ENCODE measurements at regions not wholly inside any gene's neighbourhood (a gene's known extent, or its start where the extent isn't known, plus 50 kb on each side); places are given as distances from the start of the nearest gene placed in this dataset.
A peak's percentile ranks its signal among the peaks of the same experiment; 100 is the strongest.

GRCh38 chr7:106485031-106485551 is 175.9 kb downstream of the CCDC71L start:
- intact Hi-C loops (cut with DNase I) = no loop called here
- Histone ChIP-seq H3K27ac (peak overlapping the region; percentile 29 to 67 (median 56)), H3K9me3 (no peaks in the 10 kb centered on the region), H3K4me3 (no peak overlapping the region), H3K27me3 (no peaks in the 10 kb centered on the region), H3K36me3 (no peaks in the 10 kb centered on the region), H3K4me1 (peaks cover 0 to 28% (median 18%) of the 10 kb centered on the region in 4 donors)
- 80 to 89% methylated on average over 1 of the region's 1 CpG for WGBS, 2 donors
- DNase-seq = no peak
- TF ChIP-seq, protein P1, sequence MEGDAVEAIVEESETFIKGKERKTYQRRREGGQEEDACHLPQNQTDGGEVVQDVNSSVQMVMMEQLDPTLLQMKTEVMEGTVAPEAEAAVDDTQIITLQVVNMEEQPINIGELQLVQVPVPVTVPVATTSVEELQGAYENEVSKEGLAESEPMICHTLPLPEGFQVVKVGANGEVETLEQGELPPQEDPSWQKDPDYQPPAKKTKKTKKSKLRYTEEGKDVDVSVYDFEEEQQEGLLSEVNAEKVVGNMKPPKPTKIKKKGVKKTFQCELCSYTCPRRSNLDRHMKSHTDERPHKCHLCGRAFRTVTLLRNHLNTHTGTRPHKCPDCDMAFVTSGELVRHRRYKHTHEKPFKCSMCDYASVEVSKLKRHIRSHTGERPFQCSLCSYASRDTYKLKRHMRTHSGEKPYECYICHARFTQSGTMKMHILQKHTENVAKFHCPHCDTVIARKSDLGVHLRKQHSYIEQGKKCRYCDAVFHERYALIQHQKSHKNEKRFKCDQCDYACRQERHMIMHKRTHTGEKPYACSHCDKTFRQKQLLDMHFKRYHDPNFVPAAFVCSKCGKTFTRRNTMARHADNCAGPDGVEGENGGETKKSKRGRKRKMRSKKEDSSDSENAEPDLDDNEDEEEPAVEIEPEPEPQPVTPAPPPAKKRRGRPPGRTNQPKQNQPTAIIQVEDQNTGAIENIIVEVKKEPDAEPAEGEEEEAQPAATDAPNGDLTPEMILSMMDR (IDR thresholded peaks at IDR 0.05) = no peak
- TF ChIP-seq POLR2AphosphoS5 (IDR thresholded peaks at IDR 0.05) = peak in 1 of 4 donors; percentile 12
- no peak for TF ChIP-seq POLR2A (IDR thresholded peaks at IDR 0.05)

DNA sequence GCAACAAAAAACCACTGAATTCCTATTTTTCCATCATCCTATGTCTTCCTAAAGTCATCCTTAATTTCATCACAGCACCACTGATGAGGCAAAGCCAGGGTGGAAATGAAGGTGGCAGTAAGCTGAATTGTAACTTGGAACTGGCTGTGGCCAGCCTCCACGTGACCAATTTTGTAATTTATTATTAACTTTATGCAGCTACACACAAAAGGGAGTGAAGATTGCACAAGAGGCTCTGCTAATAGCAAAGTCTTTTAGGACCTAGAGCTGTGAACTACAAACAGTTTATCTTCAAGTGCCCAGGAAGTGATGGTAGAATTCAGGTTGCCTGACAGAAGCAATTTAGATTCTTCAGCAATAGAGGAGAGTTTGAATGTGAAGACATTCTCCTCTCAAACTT is 176.4 kb downstream of the CCDC71L start:
- H3K36me3 ChIP-seq = no peaks in the 10 kb centered on the region
- H3K9me3 ChIP-seq = no peaks in the 10 kb centered on the region
- H3K4me3 ChIP-seq = no peak overlapping the region
- DNase-seq = peak; percentile 69
- peak overlapping the region in 3 of 4 donors; percentile 55 to 67 (median 57) for H3K27ac ChIP-seq
- 24 to 47% methylated on average over 1 of the region's 1 CpG for WGBS, 2 donors
- TF ChIP-seq, protein P1 (IDR thresholded peaks at IDR 0.05) = no peak
- peak in 1 of 4 donors; percentile 27 for TF ChIP-seq POLR2AphosphoS5 (IDR thresholded peaks at IDR 0.05)
- intact Hi-C loops (cut with DNase I) = no loop called here
- peaks cover 0 to 28% (median 18%) of the 10 kb centered on the region in 4 donors for H3K4me1 ChIP-seq
- H3K27me3 ChIP-seq = no peaks in the 10 kb centered on the region

- no peaks in the 10 kb centered on the region for H3K36me3 ChIP-seq
- H3K27ac ChIP-seq = no peak overlapping the region
- no peaks in the 10 kb centered on the region for H3K27me3 ChIP-seq
- no peaks in the 10 kb centered on the region for H3K9me3 ChIP-seq
- DNase-seq = no peak
- TF ChIP-seq EP300 (IDR thresholded peaks at IDR 0.05) = no peak
- TF ChIP-seq POLR2A (IDR thresholded peaks at IDR 0.05) = no peak
- TF ChIP-seq, protein P1 (IDR thresholded peaks at IDR 0.05) = no peak
- no peak for TF ChIP-seq POLR2AphosphoS5 (IDR thresholded peaks at IDR 0.05)
- intact Hi-C loops (cut with DNase I) = no loop called here
- peaks cover 0 to 28% (median 18%) of the 10 kb centered on the region in 4 donors for H3K4me1 ChIP-seq
- no peak overlapping the region for H3K4me3 ChIP-seq
- WGBS, 2 donors = 81 to 87% methylated on average over 4 of the region's 4 CpGs
These were observed 178.9 kb downstream of the CCDC71L start for GRCh38 chr7:106482091-106482490.

DNA sequence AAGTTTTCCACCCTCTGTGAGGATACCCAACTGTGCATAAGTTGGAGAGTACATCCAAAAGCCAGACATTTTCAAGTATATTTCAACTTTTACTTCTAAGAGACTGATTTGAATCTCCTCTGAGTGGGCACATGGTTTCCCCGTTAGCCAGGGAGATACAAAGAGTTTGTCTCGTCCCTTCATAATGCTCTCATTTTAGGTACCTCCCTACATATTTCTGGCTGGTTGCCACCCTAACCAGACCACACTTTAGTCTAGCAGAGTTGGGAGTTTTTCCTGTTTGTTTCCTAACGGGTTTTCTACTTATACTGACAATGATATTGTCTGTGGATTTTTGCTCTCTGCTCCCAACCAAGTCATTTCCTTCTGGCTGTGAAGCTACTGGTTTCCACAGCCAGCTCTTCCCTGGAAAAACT is 180.3 kb downstream of the CCDC71L start:
- Histone ChIP-seq H3K9me3 (no peaks in the 10 kb centered on the region), H3K27me3 (no peaks in the 10 kb centered on the region), H3K27ac (no peak overlapping the region), H3K4me3 (no peak overlapping the region), H3K4me1 (peaks cover 0 to 19% (median 11%) of the 10 kb centered on the region in 4 donors), H3K36me3 (no peaks in the 10 kb centered on the region)
- TF ChIP-seq POLR2A (IDR thresholded peaks at IDR 0.05) = no peak
- TF ChIP-seq, protein P1 (IDR thresholded peaks at IDR 0.05) = no peak
- no peak for TF ChIP-seq EP300 (IDR thresholded peaks at IDR 0.05)
- no peak for TF ChIP-seq POLR2AphosphoS5 (IDR thresholded peaks at IDR 0.05)
- no peak for DNase-seq
- intact Hi-C loops (cut with DNase I) = no loop called here
- WGBS, 2 donors = 62 to 76% methylated on average over 3 of the region's 3 CpGs

GRCh38 chr7:106480161-106480579 is 180.8 kb downstream of the CCDC71L start:
- H3K36me3 ChIP-seq = no peaks in the 10 kb centered on the region
- H3K4me1 ChIP-seq = peaks cover 0 to 14% (median 6%) of the 10 kb centered on the region in 4 donors
- no peak for DNase-seq
- no peaks in the 10 kb centered on the region for H3K9me3 ChIP-seq
- intact Hi-C loops (cut with DNase I) = no loop called here
- H3K27ac ChIP-seq = no peak overlapping the region
- H3K4me3 ChIP-seq = no peak overlapping the region
- TF ChIP-seq, protein P1 (IDR thresholded peaks at IDR 0.05) = no peak
- TF ChIP-seq POLR2AphosphoS5 (IDR thresholded peaks at IDR 0.05) = no peak
- TF ChIP-seq POLR2A (IDR thresholded peaks at IDR 0.05) = no peak
- TF ChIP-seq EP300 (IDR thresholded peaks at IDR 0.05) = no peak
- 82 to 91% methylated on average over 1 of the region's 1 CpG for WGBS, 2 donors
- no peaks in the 10 kb centered on the region for H3K27me3 ChIP-seq

Measured in sigmoid colon (tissue), 6 donors.